HL-60 (cell line): ENCODE measurements at regions not wholly inside any gene's neighbourhood (a gene's known extent, or its start where the extent isn't known, plus 50 kb on each side); places are given as distances from the start of the nearest gene placed in this dataset.

Experiments used
- CTCF ChIP-seq: IDR thresholded peaks from one replicate; pipeline ENCODE4 v1.5.1; 2011; ENCODE audit warnings: low read length, control low read depth, inconsistent platforms; ENCODE audit not compliant: insufficient read depth
- GABPA ChIP-seq: IDR thresholded peaks from 2 replicates; pipeline ENCODE4 v1.6.1; 2012; ENCODE audit warnings: low read depth
- REST ChIP-seq: IDR thresholded peaks from 2 replicates; pipeline ENCODE4 v1.6.1; 2012; ENCODE audit warnings: low read depth; ENCODE audit not compliant: insufficient replicate concordance

- TF ChIP-seq CTCF: no peak
- TF ChIP-seq REST: no peak
- TF ChIP-seq GABPA: no peak
These were observed 56.2 kb upstream of the PTGR2 start for GRCh38 chr14:73795466-73795865.
